ENCODE measurements at regions not wholly inside any gene's neighbourhood (a gene's known extent, or its start where the extent isn't known, plus 50 kb on each side); places are given as distances from the start of the nearest gene placed in this dataset.

- TF ChIP-seq CTCF (IDR thresholded peaks at IDR 0.05): no peak
- TF ChIP-seq EP300 (IDR thresholded peaks at IDR 0.05; ENCODE audit: low read depth): no peak
- no peak for TF ChIP-seq POLR2AphosphoS5 (IDR thresholded peaks at IDR 0.05)
- no peak for TF ChIP-seq POLR2A (IDR thresholded peaks at IDR 0.05)
- 23 to 26% methylated on average over 5 of the region's 5 CpGs for WGBS, 2 donors (ENCODE audit: low coverage in 1 of 2)
- no peak for DNase-seq
- H3K36me3 ChIP-seq: no peaks in the 10 kb centered on the region
- in situ Hi-C loops (cut with MboI; ENCODE audit: low pct_ligation_motif_present in 1 of 4, low pct_unique_long_range_greater_than_20kb in 1 of 4, low sequenced_read_pairs in 3 of 4): no loop called here
- H3K9me3 ChIP-seq: no peaks in the 10 kb centered on the region
- no peaks in the 10 kb centered on the region for H3K27me3 ChIP-seq
- no peak overlapping the region for H3K27ac ChIP-seq
- intact Hi-C loops (cut with DNase I; ENCODE audit: low total_unique reads): no loop called here
- H3K4me1 ChIP-seq: no peaks in the 10 kb centered on the region
- H3K4me3 ChIP-seq: no peak overlapping the region
Measured at GRCh38 chr1:4965346-4966075, 311.1 kb downstream of the AJAP1 start.

GRCh38 chr1:4964634-4965345, 310.4 kb downstream of the AJAP1 start:
- no peak overlapping the region for H3K4me3 ChIP-seq
- H3K27ac ChIP-seq: no peak overlapping the region
- no peak for TF ChIP-seq POLR2AphosphoS5 (IDR thresholded peaks at IDR 0.05)
- TF ChIP-seq POLR2A (IDR thresholded peaks at IDR 0.05): no peak
- no peak for TF ChIP-seq EP300 (IDR thresholded peaks at IDR 0.05; ENCODE audit: low read depth)
- no peak for TF ChIP-seq CTCF (IDR thresholded peaks at IDR 0.05)
- H3K9me3 ChIP-seq: no peaks in the 10 kb centered on the region
- no peak for DNase-seq
- intact Hi-C loops (cut with DNase I; ENCODE audit: low total_unique reads): no loop called here
- no peaks in the 10 kb centered on the region for H3K4me1 ChIP-seq
- no peaks in the 10 kb centered on the region for H3K36me3 ChIP-seq
- 53 to 69% methylated on average over 3 to 13 of the region's 13 CpGs for WGBS, 2 donors (ENCODE audit: low coverage in 1 of 2)
- no peaks in the 10 kb centered on the region for H3K27me3 ChIP-seq
- in situ Hi-C loops (cut with MboI; ENCODE audit: low pct_ligation_motif_present in 1 of 4, low pct_unique_long_range_greater_than_20kb in 1 of 4, low sequenced_read_pairs in 3 of 4): no loop called here

GRCh38 chr1:4963251-4963650, 308.8 kb downstream of the AJAP1 start:
- intact Hi-C loops (cut with DNase I; ENCODE audit: low total_unique reads): no loop called here
- TF ChIP-seq CTCF (IDR thresholded peaks at IDR 0.05) (no peak), POLR2AphosphoS5 (IDR thresholded peaks at IDR 0.05) (no peak), POLR2A (IDR thresholded peaks at IDR 0.05) (no peak), EP300 (IDR thresholded peaks at IDR 0.05; ENCODE audit: low read depth) (no peak)

GRCh38 chr1:4962836-4963235, 308.4 kb downstream of the AJAP1 start:
- intact Hi-C loops (cut with DNase I; ENCODE audit: low total_unique reads): no loop called here
- H3K4me1 ChIP-seq: no peaks in the 10 kb centered on the region
- no peak overlapping the region for H3K27ac ChIP-seq
- in situ Hi-C loops (cut with MboI; ENCODE audit: low pct_ligation_motif_present in 1 of 4, low pct_unique_long_range_greater_than_20kb in 1 of 4, low sequenced_read_pairs in 3 of 4): no loop called here
- H3K36me3 ChIP-seq: no peaks in the 10 kb centered on the region
- DNase-seq: no peak
- H3K9me3 ChIP-seq: no peaks in the 10 kb centered on the region
- 63% methylated on average over 10 of the region's 10 CpGs; no CpG with 5 or more reads in 1 of the 2 donors for WGBS, 2 donors (ENCODE audit: low coverage in 1 of 2)
- TF ChIP-seq EP300 (IDR thresholded peaks at IDR 0.05; ENCODE audit: low read depth) (no peak), CTCF (IDR thresholded peaks at IDR 0.05) (no peak), POLR2AphosphoS5 (IDR thresholded peaks at IDR 0.05) (no peak), POLR2A (IDR thresholded peaks at IDR 0.05) (no peak)
- H3K27me3 ChIP-seq: no peaks in the 10 kb centered on the region
- H3K4me3 ChIP-seq: no peak overlapping the region

More at GRCh38 chr1:4963251-4963650, 308.8 kb downstream of the AJAP1 start:
- H3K4me1 ChIP-seq: no peaks in the 10 kb centered on the region
- no peaks in the 10 kb centered on the region for H3K36me3 ChIP-seq
- DNase-seq: no peak
- H3K27ac ChIP-seq: no peak overlapping the region
- in situ Hi-C loops (cut with MboI; ENCODE audit: low pct_ligation_motif_present in 1 of 4, low pct_unique_long_range_greater_than_20kb in 1 of 4, low sequenced_read_pairs in 3 of 4): no loop called here
- no peaks in the 10 kb centered on the region for H3K9me3 ChIP-seq
- H3K27me3 ChIP-seq: no peaks in the 10 kb centered on the region
- WGBS, 2 donors (ENCODE audit: low coverage in 1 of 2): 81% methylated on average over 8 of the region's 8 CpGs; no CpG with 5 or more reads in 1 of the 2 donors
- no peak overlapping the region for H3K4me3 ChIP-seq
